ACHN (cell line): ENCODE measurements at regions not wholly inside any gene's neighbourhood (a gene's known extent, or its start where the extent isn't known, plus 50 kb on each side); places are given as distances from the start of the nearest gene placed in this dataset.

Experiments
- DNase-seq: peaks from one replicate; pipeline ENCODE4 v3.0.0-alpha.2; 2015
- in situ Hi-C: cut with HindIII; loops from 2 replicates; pipeline ENCODE4 v1.10.0; 2017; ENCODE audit warnings: low sequenced_read_pairs, low pct_ligation_motif_present, low pct_unique_long_range_greater_than_20kb

- in situ Hi-C loops: no loop called here
- DNase-seq: no peak
Measured at GRCh38 chr6:14739827-14740226, 506.0 kb upstream of the JARID2 start.

- no peak for DNase-seq
- in situ Hi-C loops: no loop called here
Measured at GRCh38 chr6:14742171-14742570, 503.7 kb upstream of the JARID2 start.

- in situ Hi-C loops: no loop called here
- no peak for DNase-seq
Measured at GRCh38 chr6:14742680-14743079, 503.2 kb upstream of the JARID2 start.

GRCh38 chr6:14743144-14743473, 502.8 kb upstream of the JARID2 start:
- no peak for DNase-seq
- in situ Hi-C loops: no loop called here

GRCh38 chr6:14743474-14744211, 502.2 kb upstream of the JARID2 start:
- in situ Hi-C loops: no loop called here
- peak; percentile 87 for DNase-seq

- no peak for DNase-seq
- in situ Hi-C loops: no loop called here
Measured at GRCh38 chr6:14744212-14744556, 501.7 kb upstream of the JARID2 start.

GRCh38 chr6:14746139-14746837, 499.6 kb upstream of the JARID2 start:
- no peak for DNase-seq
- in situ Hi-C loops: no loop called here

- no peak for DNase-seq
- in situ Hi-C loops: no loop called here
Measured at GRCh38 chr6:14747881-14748520, 497.9 kb upstream of the JARID2 start.

- in situ Hi-C loops: no loop called here
- no peak for DNase-seq
Measured at GRCh38 chr6:14748679-14749078, 497.2 kb upstream of the JARID2 start.

- no peak for DNase-seq
Measured at GRCh38 chr6:14750059-14750661, 495.7 kb upstream of the JARID2 start.

GRCh38 chr6:14751645-14752175, 494.2 kb upstream of the JARID2 start:
- in situ Hi-C loops: no loop called here
- DNase-seq: no peak

More at GRCh38 chr6:14750059-14750661, 495.7 kb upstream of the JARID2 start:
- in situ Hi-C loops: no loop called here

GRCh38 chr6:14754751-14755513, 490.9 kb upstream of the JARID2 start:
- in situ Hi-C loops: no loop called here
- no peak for DNase-seq

GRCh38 chr6:14756340-14756739, 489.5 kb upstream of the JARID2 start:
- no peak for DNase-seq
- in situ Hi-C loops: no loop called here

- in situ Hi-C loops: no loop called here
- DNase-seq: no peak
Measured at GRCh38 chr6:14757014-14757413, 488.9 kb upstream of the JARID2 start.

- in situ Hi-C loops: no loop called here
- DNase-seq: no peak
Measured at GRCh38 chr6:14757418-14757817, 488.5 kb upstream of the JARID2 start.

GRCh38 chr6:14758421-14759081, 487.3 kb upstream of the JARID2 start:
- in situ Hi-C loops: no loop called here
- DNase-seq: no peak

- DNase-seq: no peak
- in situ Hi-C loops: no loop called here
Measured at GRCh38 chr6:14759976-14760672, 485.7 kb upstream of the JARID2 start.

- no peak for DNase-seq
- in situ Hi-C loops: no loop called here
Measured at GRCh38 chr6:14762077-14762476, 483.8 kb upstream of the JARID2 start.
